HG02852 (cell line): ENCODE measurements at regions not wholly inside any gene's neighbourhood (a gene's known extent, or its start where the extent isn't known, plus 50 kb on each side); places are given as distances from the start of the nearest gene placed in this dataset.
"Not testable (repeated sequence)": the region's sequence is repeated elsewhere in the genome, so short reads cannot be mapped to it uniquely, and the experiment has no call there.

Experiments
- ATAC-seq: cut with Tn5 transposase; IDR thresholded peaks from one replicate; pipeline ENCODE4 v1.9.1; 2021; ENCODE audit warnings: mild to moderate bottlenecking, moderate library complexity; ENCODE audit not compliant: unreplicated experiment

DNA sequence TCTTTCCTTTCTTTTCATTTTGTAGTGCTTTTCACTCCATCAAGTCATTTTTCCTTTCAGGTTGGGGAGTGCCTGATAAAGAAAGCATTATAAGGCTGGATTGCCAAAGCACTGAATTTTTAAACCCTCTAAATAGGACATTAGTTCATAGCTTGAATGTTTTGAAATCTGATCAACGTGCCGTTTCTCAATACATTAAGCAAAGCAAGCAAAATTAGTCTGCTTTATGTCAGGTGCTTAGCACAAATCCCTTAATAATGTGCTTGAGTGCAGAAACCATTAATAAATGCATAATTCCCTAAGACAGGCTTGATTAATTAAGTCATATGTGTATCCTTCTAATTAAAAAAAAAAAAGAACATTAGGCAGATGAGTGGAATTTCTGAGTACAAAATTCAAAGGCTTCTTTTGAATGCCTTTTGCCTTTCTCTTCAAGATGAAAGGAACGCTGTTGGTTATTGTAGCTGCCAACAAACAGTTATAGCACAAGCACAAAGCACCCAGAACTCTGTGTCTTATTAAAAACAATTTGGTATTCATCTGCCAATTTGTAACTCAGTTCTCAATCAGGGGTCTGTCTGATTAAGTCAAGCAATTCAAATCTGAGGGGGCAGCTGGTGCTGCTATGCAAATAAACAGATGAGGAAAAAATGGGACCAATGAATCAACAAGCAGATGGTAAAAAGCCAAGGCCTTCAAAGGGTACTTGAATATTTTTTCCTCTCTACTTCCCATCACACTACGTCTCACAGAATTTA is 233.7 kb downstream of the TLE1 start:
- ATAC-seq = no peak

DNA sequence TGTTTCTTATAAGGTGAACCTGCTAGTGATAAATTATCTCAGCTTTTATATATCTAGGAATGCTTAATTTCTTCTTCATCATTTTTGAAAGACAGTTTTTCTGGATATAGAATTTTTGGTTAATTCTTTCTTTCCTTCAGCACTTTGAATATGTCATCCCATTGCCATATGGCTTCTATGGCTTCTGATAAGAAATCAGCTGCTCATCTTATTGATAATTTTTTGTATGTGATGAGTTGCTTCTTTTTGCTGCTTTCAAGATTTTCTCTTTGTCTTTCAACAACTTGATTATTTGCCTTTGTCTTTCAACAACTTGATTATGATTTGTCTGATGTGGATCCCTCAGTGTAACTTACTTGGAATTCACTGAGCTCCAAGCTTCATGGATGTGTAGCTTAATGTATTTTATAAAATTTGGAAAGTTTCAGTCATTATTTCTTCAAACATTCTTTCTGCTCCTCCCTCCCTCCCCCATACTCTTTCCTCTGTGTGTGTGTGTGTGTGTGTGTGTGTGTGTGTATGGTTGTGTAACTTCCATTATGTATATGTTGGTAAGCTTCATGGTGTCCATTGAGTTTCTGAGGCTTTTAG is 243.9 kb downstream of the TLE1 start:
- ATAC-seq = no peak

DNA sequence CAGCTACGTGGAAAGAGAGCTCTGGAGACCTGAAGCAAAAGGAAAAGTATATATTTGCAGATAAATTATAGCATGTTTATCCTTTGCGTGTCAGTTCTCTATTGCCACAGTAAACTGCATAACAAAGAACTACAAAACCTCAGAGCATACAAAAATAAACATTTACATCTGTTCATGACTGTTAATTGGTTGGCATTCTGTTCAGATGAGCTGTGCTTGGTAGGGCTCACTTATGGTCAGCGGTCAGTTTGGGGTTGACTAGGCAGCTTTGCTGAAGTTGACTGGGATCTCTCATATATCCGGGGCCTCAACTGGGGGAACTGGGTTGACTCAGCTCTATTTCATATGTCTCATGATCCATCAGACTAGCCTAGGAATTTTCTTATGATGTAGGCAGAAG is 257.7 kb downstream of the TLE1 start:
- ATAC-seq = no peak

DNA sequence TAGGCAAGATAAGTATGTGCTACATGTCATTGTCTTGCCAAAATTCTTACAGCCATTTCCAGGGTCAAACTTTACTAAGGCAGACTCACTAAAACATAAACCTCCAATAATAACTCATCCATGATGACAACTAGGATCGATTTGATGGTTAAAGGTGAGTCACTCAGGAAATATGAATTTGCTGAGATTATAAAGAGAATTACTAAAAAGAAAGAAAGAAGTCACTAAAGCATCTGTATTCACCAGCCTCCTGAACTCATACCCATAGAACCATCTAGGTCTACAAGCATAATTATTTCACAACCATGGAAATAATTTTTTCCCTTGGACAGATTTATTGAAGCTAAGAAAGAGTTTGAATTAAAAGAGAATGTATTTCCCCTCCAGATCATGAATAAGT is 258.6 kb downstream of the TLE1 start:
- ATAC-seq = no peak

DNA sequence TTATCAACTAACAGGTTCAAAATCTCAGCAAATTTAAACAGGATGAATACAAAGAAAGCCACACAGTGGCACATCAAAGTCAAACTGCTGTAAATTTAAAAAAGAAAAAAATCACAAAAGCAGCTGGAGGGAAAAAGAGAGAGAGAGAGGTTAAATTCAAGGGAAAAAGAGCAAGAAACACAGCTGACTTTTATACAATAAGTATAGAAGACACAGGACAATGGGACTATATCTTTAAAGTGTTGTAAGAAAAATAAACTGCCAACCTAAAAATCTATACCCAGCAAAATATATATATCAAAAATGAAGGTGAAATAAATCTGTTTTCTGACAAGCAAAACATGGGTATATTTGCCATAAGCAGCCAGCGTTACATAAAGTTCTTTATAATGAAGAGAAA is 261.5 kb downstream of the TLE1 start:
- ATAC-seq = no peak

DNA sequence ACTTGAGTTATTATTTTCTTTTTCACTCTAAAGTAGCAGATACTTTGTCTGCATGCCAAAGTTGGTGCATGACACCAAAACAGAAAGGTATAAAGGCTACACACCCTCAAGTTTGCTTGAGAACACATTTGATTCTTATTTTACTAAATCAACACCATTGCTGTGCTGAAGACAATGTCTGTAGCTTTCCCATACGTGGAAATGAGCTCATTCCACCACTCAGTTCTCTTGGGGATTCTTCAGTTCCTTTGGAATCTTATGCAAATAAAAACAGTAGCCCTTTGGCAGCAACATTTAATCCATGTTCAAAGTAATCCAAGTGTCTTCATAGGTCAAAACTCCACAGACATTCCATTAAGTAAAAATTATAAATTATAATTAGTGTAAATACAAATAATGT is 264.9 kb downstream of the TLE1 start:
- ATAC-seq = no peak

DNA sequence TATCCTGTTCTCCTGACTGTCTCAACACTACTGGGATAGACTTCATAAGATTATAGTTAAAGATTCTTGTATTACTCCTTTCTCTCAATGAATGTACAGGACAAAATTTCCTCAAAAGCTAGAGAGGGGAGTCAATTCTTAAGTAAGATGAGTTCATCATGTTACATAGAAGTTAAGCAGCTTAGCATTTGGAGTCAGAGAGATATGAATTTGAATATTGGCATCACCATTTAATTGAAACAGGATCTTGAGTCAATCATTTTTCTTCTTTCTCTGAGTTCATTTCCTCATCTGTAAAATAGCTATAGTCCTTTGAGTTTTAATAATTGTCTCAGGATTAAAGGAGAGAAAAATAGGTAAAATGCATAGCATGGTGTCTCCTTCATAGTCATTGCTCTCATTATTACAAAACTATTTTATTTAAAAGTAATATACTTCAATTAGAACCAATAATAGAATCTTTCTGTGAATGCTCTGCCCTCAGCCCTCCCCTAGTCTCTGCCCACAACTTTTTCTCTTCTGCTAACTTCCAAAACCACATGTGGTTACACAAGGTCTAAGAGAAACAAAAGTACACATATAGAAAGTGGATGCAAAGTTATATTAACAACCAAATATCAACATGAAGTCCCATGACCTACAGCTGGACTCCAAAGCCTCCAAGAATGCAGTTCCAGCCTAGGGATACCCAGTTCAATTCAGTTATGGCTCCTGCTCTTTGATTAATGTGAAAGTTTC is 265.6 kb downstream of the TLE1 start:
- ATAC-seq = no peak

DNA sequence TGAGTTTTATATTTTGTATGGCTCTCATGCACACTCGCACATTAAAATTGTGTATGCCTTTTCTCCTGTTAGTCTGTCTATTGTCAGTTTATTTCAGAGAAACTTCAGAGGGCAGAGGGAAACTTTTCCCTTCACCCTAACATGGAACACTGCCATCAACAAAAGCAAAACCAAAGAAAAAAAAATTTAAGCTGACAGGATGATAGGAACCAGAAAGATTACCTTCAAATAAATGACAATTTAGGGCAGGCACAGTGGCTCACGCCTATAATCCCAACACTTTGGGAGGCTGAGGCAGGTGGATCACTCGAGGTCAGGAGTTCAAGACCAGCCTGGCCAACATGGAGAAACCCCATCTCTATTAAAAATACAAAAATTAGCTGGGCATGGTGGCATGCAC is 268.3 kb downstream of the TLE1 start:
- ATAC-seq = not testable (repeated sequence)

DNA sequence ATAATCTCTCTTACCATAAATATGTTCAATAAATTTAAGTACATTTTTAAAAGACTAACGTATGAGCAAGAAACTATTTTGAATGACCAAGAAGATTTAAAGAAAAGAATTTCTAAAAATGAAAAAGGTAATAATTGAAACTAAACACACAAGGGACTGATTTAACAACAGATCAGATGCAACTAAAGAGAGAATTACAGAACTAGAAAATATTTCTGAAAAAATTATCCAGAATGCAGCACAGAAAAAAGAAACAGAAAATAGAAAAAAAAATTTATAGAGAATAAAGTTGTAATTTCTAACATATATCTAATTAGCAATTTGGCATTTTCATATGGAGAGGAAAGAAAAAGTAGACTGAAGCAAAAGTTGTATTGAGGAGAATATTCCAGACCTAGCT is 269.3 kb downstream of the TLE1 start:
- no peak for ATAC-seq

DNA sequence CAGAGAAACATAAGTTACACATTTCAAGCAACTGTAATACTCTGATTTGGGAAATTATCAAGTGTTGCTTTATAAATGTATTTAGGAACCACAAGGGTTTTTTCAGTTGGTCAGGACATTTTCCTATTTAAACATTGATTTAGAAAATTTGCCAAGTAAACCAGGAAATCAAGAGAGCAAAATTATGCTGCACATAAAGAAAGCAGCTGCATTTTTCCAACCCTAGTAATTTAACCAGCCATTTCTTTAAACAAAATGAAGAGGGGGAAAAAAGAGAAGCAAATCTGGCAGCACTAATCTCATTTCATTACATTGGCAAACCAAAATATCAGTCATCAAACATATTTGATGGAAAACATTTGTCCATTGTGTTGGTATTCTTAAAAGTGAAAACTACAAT is 271.4 kb downstream of the TLE1 start:
- ATAC-seq = no peak

DNA sequence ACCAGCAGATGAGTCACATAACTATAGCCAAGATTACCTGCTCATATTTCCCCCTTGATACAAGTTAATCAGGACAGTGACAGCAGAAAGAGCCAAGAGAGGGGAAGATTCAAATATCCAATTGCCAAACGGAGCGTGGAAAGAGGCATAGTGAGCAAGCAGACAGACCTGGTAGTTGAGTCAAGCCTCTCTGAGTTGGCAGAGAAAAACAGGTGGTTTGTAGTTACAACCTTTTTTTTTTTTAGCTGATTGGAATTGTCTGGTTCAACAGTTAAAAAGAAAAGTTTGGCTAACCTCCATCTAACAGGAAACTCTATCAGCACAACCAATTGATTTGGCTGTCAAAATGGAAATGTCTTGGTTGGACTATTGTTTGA is 272.1 kb downstream of the TLE1 start:
- no peak for ATAC-seq

DNA sequence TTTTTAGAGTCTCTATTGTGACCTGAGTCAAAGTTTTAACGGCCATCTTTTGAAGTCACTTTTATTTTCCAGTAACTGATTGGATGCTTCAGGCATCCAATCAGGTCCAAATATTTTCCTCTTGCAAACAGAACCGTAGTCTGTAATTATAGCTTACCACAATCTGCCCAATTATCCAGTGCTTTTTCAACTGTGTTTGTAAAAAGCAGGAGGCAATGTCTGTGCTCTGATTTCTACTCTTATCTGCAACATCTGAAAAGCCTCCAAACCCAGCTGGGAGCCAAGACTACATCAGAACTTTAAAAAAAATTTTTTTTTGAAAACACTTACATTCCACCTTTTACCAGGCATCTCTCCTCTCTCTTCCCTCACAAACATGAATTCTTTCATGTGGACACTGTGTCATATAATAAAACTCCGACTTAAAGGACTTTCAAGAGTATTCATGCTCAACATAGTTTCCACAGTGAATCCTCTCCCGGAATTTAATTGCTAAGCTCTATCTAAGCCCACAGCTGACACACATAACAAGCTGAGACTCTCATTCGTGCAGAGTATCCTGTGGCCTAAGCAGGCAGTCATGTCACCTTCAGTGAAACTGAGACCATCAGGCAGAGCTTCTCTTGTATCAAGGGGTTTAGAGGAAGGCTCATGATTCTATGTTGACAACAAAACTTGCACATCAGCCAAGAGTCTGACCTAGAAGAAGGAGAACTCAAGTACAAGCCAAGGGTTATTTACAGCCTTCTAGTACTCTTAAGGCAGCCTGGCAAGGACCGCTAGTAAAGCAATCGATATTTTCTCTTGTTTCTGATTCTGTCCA is 272.7 kb downstream of the TLE1 start:
- no peak for ATAC-seq

DNA sequence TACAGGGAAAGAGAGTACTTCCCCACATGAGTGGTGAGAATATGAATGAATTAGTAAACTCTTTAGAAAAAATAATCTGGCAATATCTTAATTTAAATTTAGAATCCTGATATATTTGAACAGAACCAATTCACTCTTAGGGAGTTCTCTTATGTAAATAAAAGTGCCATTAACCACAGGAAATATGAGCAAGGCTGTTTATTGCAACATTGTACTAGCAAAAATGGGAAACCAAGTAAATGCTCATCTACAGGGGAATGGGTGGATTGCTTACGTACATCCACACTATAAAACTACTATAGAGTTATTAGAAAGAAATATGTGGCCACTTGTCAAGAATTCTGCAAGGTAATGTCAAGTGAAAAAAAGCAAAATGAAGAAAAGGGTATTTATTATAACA is 274.5 kb downstream of the TLE1 start:
- ATAC-seq = no peak

DNA sequence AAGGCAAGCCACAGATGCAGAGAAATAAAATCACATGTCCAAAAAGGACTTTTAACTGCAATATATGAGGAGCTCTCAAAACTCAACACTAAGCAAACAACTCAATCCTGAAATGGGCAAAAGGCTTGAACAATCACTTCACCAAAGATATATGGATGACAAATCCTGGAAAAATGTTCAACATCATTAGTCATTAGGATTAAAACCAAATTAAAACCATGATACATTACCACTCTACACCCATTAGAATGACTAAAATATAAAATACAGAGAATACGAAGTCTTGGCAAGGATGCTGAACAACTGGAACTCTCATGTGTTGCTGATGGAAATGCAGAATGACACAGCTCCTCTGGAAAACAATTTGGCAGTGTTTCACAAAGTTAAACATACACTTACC is 277.4 kb downstream of the TLE1 start:
- no peak for ATAC-seq

DNA sequence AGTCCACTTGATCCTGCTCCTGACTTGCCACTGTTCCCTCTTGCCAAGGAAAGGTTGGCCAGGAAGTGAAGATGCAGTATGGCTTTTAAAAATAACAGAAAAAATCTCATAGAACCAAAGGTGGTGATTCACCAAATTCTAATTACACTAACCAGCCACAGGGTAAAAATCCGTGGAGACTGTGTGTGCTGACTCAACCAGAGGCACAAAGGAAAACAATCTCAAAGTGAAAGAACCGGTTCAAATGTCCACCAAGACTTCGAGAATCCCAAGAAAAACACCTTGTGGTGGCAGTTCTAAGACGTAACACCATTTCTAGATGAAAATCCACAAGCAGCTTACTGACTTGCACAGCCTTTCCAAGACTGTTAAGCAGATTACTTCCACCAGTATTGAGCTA is 279.1 kb downstream of the TLE1 start:
- ATAC-seq = no peak

DNA sequence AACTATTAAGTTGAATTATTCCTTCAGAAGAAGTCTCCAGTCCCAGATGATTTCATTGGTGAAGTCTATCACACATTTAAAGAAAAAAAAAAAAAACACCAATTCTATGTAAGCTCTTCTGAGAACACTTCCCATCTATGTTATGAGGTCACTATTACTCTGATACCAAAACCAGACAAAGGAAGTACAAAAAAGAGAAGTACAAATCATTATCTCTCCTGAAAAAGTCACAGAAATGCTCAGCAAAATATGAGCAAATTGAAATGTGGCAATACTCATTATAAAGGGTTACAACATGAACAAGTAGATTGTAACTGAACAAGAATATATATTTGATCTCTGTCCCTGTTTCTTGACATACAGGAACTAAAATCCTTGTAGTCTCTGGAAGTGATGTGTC is 280.4 kb downstream of the TLE1 start:
- ATAC-seq = no peak

DNA sequence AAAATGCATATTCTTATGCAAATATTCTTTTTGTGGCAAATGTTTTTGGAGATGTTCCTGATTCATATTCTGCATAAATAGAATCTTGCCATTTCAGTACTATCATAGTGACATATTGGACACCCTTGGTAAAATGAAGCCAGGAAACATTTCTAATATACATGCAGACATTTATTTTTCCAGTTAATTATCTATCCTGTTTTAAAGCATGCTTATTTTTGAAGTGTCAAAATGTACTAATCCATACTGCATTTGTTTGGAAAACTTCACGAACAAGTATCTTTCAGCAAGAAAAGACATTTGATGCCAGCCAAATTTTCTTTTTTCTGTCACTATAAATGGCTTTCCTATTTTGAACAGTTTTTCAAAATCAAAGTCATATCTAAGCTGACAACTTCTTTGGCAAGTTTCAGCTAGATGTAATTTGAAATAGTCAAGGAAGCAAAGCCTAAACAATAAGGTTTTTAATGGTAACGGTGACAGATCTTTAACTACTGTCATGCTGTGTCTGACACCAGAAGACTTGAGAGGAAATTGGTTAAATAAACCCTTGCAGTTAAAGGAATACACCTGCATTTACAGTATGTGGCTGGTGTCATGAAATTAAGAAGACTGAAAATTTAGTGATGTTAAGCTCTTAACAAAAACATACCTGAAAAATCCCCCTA is 284.3 kb downstream of the TLE1 start:
- no peak for ATAC-seq

DNA sequence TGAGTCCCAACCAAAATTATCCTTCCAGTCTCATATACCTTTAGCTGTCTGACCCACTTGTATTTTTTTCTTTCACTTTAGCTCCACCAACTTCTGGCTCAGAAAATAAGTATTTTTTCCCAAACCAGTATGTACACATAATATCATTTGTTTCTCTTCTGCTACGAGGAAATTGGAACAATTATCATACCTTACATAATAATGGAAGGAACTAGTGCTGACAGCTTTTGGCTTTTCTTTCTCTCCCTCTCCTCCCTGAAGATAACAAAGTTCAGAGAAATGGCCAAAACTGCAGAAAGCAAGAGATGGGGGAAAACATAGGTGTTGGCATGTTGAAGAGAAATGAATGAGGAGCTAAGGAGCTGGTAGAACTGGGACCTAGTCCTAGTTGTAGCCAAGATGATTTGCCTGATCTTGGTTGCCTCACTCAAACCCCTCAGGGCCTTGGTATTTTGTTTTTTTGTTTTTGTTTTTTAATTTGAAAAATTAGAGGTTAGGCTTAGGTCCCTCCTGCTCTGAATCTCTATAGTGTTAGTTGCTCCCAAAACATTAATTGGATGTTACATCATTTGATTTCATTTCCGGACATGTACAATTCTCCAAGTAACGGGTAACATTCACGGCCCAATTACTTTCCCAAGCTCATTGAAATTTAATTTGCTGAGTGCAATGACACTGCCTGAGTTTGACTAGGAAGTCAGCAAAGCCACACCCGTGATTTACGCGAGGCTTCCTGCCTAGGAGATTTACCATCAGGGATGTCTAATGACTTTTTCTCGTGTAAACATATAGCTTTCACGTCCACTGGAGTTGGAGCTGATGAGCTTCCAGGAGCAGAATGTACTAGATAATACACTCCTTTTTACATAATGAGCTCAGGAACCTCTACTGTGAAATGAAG is 291.6 kb downstream of the TLE1 start:
- ATAC-seq = no peak

DNA sequence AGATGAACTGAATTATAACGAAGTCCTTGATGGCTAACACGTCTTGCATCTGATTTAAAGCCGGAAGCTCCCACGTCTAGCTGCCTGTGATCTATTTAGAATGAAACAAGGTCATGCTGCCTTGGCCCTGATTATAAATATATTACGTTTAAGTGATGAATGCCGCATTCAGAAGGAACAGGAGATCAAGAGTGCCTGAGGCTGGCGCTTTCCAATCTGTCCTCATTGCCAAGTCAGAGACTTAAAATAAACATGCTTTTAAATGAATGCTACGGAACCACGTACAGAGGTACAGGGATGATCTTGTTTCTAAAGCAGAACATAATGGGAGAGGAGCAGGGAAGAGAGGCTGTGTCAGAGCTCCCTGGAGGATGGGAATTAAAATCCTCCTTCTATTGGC is 292.8 kb downstream of the TLE1 start:
- ATAC-seq = no peak

DNA sequence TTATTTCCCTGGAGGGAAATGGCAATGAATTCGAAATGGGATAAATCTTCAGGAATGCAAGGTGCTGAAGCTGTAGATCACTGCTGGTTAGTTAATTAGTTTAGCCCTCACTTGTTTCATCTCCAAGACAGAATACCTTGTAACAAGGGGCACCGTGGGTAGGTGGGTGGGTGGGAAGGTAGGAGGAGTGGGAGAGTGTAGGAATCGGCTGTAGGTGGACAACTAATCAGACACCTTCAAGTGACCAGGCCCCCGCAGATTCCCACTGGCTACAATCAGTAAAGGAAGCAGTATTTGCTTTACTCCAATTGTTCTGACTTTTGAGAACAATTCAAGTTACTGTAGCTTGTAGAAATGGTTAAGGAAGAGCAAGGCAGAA is 293.7 kb downstream of the TLE1 start:
- no peak for ATAC-seq
